ENCODE measurements at regions not wholly inside any gene's neighbourhood (a gene's known extent, or its start where the extent isn't known, plus 50 kb on each side); places are given as distances from the start of the nearest gene placed in this dataset.

DNA sequence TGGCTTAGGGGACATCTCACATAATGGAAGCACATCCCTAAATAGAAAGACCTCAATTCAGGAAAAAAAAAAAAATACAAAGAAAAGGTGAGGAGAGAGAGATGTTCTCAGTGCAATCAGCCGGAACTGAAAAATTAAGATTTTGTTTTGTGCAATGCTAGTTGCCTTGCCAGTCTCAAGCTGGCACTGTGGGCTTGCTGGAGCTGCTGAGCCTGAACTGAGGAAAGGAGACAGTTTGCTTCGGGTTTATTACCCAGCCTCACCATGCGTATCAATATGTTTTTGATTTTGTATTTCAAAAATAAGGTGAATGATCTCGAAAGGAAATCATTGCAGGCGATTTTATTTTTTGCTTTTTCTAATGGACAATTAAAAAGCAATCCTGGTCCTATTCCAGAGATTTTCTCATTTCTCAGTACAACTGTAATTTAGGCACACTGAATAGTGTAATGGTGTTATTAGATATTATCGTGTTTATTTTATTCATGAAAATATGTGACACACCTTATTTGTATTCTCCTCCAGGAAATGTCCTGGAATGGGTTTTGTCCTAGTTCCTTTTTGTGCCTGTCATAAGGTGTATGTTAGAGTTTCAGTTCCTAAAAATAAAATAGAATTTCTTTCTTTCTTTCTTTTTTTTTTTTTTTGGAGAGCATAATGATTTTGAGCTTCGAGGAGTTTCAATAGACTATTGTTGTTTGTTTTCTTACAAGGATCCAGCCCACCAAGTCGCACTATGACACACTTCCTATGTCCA lies 72.8 kb upstream of the ZEB2 start:
- Mint-ChIP-seq H3K27me3 (ENCODE audit: low read depth) (no peaks in the 10 kb centered on the region), H3K27ac (no peak overlapping the region), H3K9me3 (peaks cover 4% of the 10 kb centered on the region), H3K4me3 (no peak overlapping the region), H3K4me1 (peaks cover 12% of the 10 kb centered on the region), H3K36me3 (peaks cover under 1% of the 10 kb centered on the region)
- TF ChIP-seq, protein P1, sequence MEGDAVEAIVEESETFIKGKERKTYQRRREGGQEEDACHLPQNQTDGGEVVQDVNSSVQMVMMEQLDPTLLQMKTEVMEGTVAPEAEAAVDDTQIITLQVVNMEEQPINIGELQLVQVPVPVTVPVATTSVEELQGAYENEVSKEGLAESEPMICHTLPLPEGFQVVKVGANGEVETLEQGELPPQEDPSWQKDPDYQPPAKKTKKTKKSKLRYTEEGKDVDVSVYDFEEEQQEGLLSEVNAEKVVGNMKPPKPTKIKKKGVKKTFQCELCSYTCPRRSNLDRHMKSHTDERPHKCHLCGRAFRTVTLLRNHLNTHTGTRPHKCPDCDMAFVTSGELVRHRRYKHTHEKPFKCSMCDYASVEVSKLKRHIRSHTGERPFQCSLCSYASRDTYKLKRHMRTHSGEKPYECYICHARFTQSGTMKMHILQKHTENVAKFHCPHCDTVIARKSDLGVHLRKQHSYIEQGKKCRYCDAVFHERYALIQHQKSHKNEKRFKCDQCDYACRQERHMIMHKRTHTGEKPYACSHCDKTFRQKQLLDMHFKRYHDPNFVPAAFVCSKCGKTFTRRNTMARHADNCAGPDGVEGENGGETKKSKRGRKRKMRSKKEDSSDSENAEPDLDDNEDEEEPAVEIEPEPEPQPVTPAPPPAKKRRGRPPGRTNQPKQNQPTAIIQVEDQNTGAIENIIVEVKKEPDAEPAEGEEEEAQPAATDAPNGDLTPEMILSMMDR (IDR thresholded peaks at IDR 0.05; ENCODE audit: unreplicated experiment): no peak
- DNase-seq (ENCODE audit: low spot score in 2 of 2, unreplicated experiment in 2 of 2): no peak

- no peak overlapping the region for H3K4me3 Mint-ChIP-seq
- peaks cover 6% of the 10 kb centered on the region for H3K9me3 Mint-ChIP-seq
- TF ChIP-seq, protein P1 (IDR thresholded peaks at IDR 0.05; ENCODE audit: unreplicated experiment): no peak
- no peak for DNase-seq (ENCODE audit: low spot score in 2 of 2, unreplicated experiment in 2 of 2)
- no peaks in the 10 kb centered on the region for H3K27me3 Mint-ChIP-seq (ENCODE audit: low read depth)
- no peaks in the 10 kb centered on the region for H3K36me3 Mint-ChIP-seq
- H3K27ac Mint-ChIP-seq: no peak overlapping the region
- H3K4me1 Mint-ChIP-seq: peaks cover 17% of the 10 kb centered on the region
Observed at GRCh38 chr2:144587306-144587705, 67.4 kb upstream of the ZEB2 start.

- Mint-ChIP-seq H3K27me3 (ENCODE audit: low read depth) (no peaks in the 10 kb centered on the region), H3K4me1 (peaks cover 25% of the 10 kb centered on the region), H3K4me3 (no peak overlapping the region), H3K36me3 (no peaks in the 10 kb centered on the region), H3K9me3 (peaks cover 6% of the 10 kb centered on the region), H3K27ac (no peak overlapping the region)
- no peak for DNase-seq (ENCODE audit: low spot score in 2 of 2, unreplicated experiment in 2 of 2)
- TF ChIP-seq, protein P1 (IDR thresholded peaks at IDR 0.05; ENCODE audit: unreplicated experiment): no peak
Observed at GRCh38 chr2:144586476-144586875, 66.6 kb upstream of the ZEB2 start.

GRCh38 chr2:144583741-144584453 lies 64.0 kb upstream of the ZEB2 start:
- DNase-seq (ENCODE audit: low spot score in 2 of 2, unreplicated experiment in 2 of 2): no peak
- Mint-ChIP-seq H3K27ac (no peak overlapping the region), H3K9me3 (peaks cover 3% of the 10 kb centered on the region), H3K36me3 (no peaks in the 10 kb centered on the region), H3K4me1 (peaks cover 42% of the 10 kb centered on the region), H3K27me3 (ENCODE audit: low read depth) (no peaks in the 10 kb centered on the region), H3K4me3 (no peak overlapping the region)
- TF ChIP-seq, protein P1 (IDR thresholded peaks at IDR 0.05; ENCODE audit: unreplicated experiment): no peak

- DNase-seq (ENCODE audit: low spot score in 2 of 2, unreplicated experiment in 2 of 2): no peak
- peaks cover 43% of the 10 kb centered on the region for H3K4me1 Mint-ChIP-seq
- peaks cover 3% of the 10 kb centered on the region for H3K9me3 Mint-ChIP-seq
- H3K4me3 Mint-ChIP-seq: no peak overlapping the region
- TF ChIP-seq, protein P1 (IDR thresholded peaks at IDR 0.05; ENCODE audit: unreplicated experiment): no peak
- no peaks in the 10 kb centered on the region for H3K36me3 Mint-ChIP-seq
- H3K27ac Mint-ChIP-seq: no peak overlapping the region
- H3K27me3 Mint-ChIP-seq (ENCODE audit: low read depth): no peaks in the 10 kb centered on the region
Observed at GRCh38 chr2:144583381-144583729, 63.4 kb upstream of the ZEB2 start.

All from mesothelial cell of epicardium (in vitro differentiated cells).